Keratinocyte (primary cell): ENCODE measurements at regions not wholly inside any gene's neighbourhood (a gene's known extent, or its start where the extent isn't known, plus 50 kb on each side); places are given as distances from the start of the nearest gene placed in this dataset.

Source experiments
- EZH2 ChIP-seq: IDR thresholded peaks from one replicate; pipeline ENCODE4 v1.6.1; 2012; ENCODE audit warnings: inconsistent platforms, mild to moderate bottlenecking, low read length, moderate library complexity
- TF ChIP-seq, protein P1 (sequence below), 3 experiments: IDR thresholded peaks in 1 of 3; conservative IDR thresholded peaks in 1 of 3; optimal IDR thresholded peaks in 1 of 3; 2 replicates in 2 of 3; 3 replicates in 1 of 3; pipeline versions ENCODE3 to v1.5.1; 2011; ENCODE audit warnings: low read length in 3 of 3, mild to moderate bottlenecking in 3 of 3, moderate library complexity in 2 of 3, control low read depth in 1 of 3, inconsistent platforms in 1 of 3; ENCODE audit not compliant: insufficient read depth in 2 of 3; ENCODE audit errors: extremely low read depth in 1 of 3

GRCh38 chr2:222782201-222782730 lies 78.6 kb upstream of the ACSL3 start:
- TF ChIP-seq, protein P1, sequence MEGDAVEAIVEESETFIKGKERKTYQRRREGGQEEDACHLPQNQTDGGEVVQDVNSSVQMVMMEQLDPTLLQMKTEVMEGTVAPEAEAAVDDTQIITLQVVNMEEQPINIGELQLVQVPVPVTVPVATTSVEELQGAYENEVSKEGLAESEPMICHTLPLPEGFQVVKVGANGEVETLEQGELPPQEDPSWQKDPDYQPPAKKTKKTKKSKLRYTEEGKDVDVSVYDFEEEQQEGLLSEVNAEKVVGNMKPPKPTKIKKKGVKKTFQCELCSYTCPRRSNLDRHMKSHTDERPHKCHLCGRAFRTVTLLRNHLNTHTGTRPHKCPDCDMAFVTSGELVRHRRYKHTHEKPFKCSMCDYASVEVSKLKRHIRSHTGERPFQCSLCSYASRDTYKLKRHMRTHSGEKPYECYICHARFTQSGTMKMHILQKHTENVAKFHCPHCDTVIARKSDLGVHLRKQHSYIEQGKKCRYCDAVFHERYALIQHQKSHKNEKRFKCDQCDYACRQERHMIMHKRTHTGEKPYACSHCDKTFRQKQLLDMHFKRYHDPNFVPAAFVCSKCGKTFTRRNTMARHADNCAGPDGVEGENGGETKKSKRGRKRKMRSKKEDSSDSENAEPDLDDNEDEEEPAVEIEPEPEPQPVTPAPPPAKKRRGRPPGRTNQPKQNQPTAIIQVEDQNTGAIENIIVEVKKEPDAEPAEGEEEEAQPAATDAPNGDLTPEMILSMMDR (optimal IDR thresholded peaks at IDR 0.05 in 1 of 3, IDR thresholded peaks at IDR 0.05 in 1 of 3, conservative IDR thresholded peaks at IDR 0.05 in 1 of 3; ENCODE audit: extremely low read depth in 1 of 3, insufficient read depth in 2 of 3, low read length in 3 of 3) = no peak
- no peak for TF ChIP-seq EZH2
